CD14-positive monocyte (primary cell): ENCODE measurements at regions not wholly inside any gene's neighbourhood (a gene's known extent, or its start where the extent isn't known, plus 50 kb on each side); places are given as distances from the start of the nearest gene placed in this dataset.

Source experiments
- DNase-seq, 3 donors: peaks; one replicate each; pipeline ENCODE4 v3.0.0-alpha.2; 2011 to 2022
- H2AFZ ChIP-seq: 2 replicates; pipeline ENCODE4 v1.6.0; 2012; ENCODE audit warnings: mild to moderate bottlenecking, low read depth, low read length, inconsistent platforms; ENCODE audit not compliant: insufficient read depth, poor library complexity, severe bottlenecking
- H3K27ac ChIP-seq, 2 donors: 1 replicate in 1 of 2; 2 replicates in 1 of 2; pipeline ENCODE4 v1.5.1; 2012 to 2013; ENCODE audit warnings: low read length in 2 of 2, control low read depth in 1 of 2, inconsistent platforms in 1 of 2, low read depth in 1 of 2, mild to moderate bottlenecking in 1 of 2
- H3K27me3 ChIP-seq, 2 donors: one replicate each; pipeline versions ENCODE4 v1.6.0 to v1.6.1; 2011 to 2013; ENCODE audit warnings: low read length in 2 of 2; ENCODE audit not compliant: control insufficient read depth in 2 of 2, insufficient read depth in 2 of 2
- H3K36me3 ChIP-seq, 2 donors: replicated peaks in 1 of 2; 1 replicate in 1 of 2; 2 replicates in 1 of 2; pipeline versions ENCODE4 v1.5.1 to v1.6.1; 2012 to 2013; ENCODE audit warnings: low read length in 2 of 2, control low read depth in 1 of 2, inconsistent platforms in 1 of 2, mild to moderate bottlenecking in 1 of 2; ENCODE audit not compliant: insufficient read depth in 2 of 2, control insufficient read depth in 1 of 2
- H3K4me1 ChIP-seq, 2 donors: 1 replicate in 1 of 2; 2 replicates in 1 of 2; pipeline versions ENCODE4 v1.5.1 to v1.6.1; 2012 to 2013; ENCODE audit warnings: low read length in 2 of 2, control low read depth in 1 of 2, inconsistent platforms in 1 of 2, mild to moderate bottlenecking in 1 of 2, moderate library complexity in 1 of 2; ENCODE audit not compliant: insufficient read depth in 2 of 2, control insufficient read depth in 1 of 2
- H3K4me2 ChIP-seq: replicated peaks from 2 replicates; pipeline ENCODE3; 2012; ENCODE audit warnings: low read length, moderate library complexity, mild to moderate bottlenecking; ENCODE audit not compliant: poor library complexity, severe bottlenecking; ENCODE audit errors: extremely low read depth
- H3K4me3 ChIP-seq, 3 experiments: fragments of 200-600 bp in 1 of 3; sonication (generic) in 1 of 3; replicated peaks in 1 of 3; 1 replicate in 2 of 3; 2 replicates in 1 of 3; pipeline ENCODE4 v1.5.1; 2011 to 2013; ENCODE audit warnings: low read length in 3 of 3, mild to moderate bottlenecking in 3 of 3, control low read depth in 2 of 3, low read depth in 2 of 3, inconsistent platforms in 1 of 3, moderate library complexity in 1 of 3
- H3K79me2 ChIP-seq: 2 replicates; pipeline ENCODE4 v1.6.0; 2012; ENCODE audit warnings: mild to moderate bottlenecking, control low read depth, inconsistent platforms, low read length, moderate library complexity; ENCODE audit not compliant: insufficient read depth
- H3K9ac ChIP-seq: 2 replicates; pipeline ENCODE4 v1.6.0; 2017; ENCODE audit warnings: low read length, mild to moderate bottlenecking; ENCODE audit not compliant: insufficient read depth, poor library complexity, severe bottlenecking
- H3K9me3 ChIP-seq, 2 donors: replicated peaks in 1 of 2; 1 replicate in 1 of 2; 2 replicates in 1 of 2; pipeline versions ENCODE4 v1.5.1 to v1.6.1; 2012 to 2013; ENCODE audit warnings: low read length in 2 of 2, control low read depth in 1 of 2; ENCODE audit not compliant: control insufficient read depth in 1 of 2, insufficient read depth in 1 of 2
- H4K20me1 ChIP-seq: 2 replicates; pipeline ENCODE4 v1.6.0; 2012; ENCODE audit warnings: mild to moderate bottlenecking, low read length, control low read depth, moderate library complexity; ENCODE audit not compliant: insufficient read depth
- H3K27ac Mint-ChIP-seq, 7 donors: one replicate each; pipeline ENCODE4 v1.8.0; 2020; ENCODE audit warnings: mild to moderate bottlenecking in 7 of 7, mixed read lengths in 7 of 7, moderate library complexity in 6 of 7, inconsistent platforms in 2 of 7
- H3K27me3 Mint-ChIP-seq, 3 donors: one replicate each; pipeline ENCODE4 v1.8.0; 2021 to 2022; ENCODE audit warnings: low read depth in 3 of 3, mild to moderate bottlenecking in 3 of 3, mixed read lengths in 3 of 3, moderate library complexity in 3 of 3, inconsistent platforms in 1 of 3
- H3K36me3 Mint-ChIP-seq, 2 donors: one replicate each; pipeline ENCODE4 v1.8.0; 2020; ENCODE audit warnings: mixed read lengths in 2 of 2, inconsistent platforms in 1 of 2, mild to moderate bottlenecking in 1 of 2
- H3K4me1 Mint-ChIP-seq: one replicate; pipeline ENCODE4 v1.8.0; 2020; ENCODE audit warnings: mild to moderate bottlenecking, mixed read lengths
- H3K4me3 Mint-ChIP-seq, 2 donors: one replicate each; pipeline ENCODE4 v1.8.0; 2020; ENCODE audit warnings: mild to moderate bottlenecking in 2 of 2, mixed read lengths in 2 of 2, moderate library complexity in 1 of 2
- H3K9me3 Mint-ChIP-seq, 7 donors: one replicate each; pipeline ENCODE4 v1.8.0; 2020 to 2022; ENCODE audit warnings: mixed read lengths in 7 of 7, mild to moderate bottlenecking in 6 of 7, moderate library complexity in 6 of 7, inconsistent platforms in 2 of 7
- CTCF ChIP-seq: fragments of 200-600 bp; IDR thresholded peaks from one replicate; pipeline ENCODE4 v1.8.0; 2022; ENCODE audit warnings: antibody characterized with exemption, mild to moderate bottlenecking
- WGBS: methylation state at CpG from one replicate; pipeline ENCODE4 v1.1.5; 2013; ENCODE audit warnings: missing lambda C conversion rate; ENCODE audit not compliant: insufficient coverage; 5-methylcytosine and 5-hydroxymethylcytosine counted together
- intact Hi-C, 2 donors: fragments of 100-400 bp; cut with micrococcal nuclease; formaldehyde crosslinking; loops; one replicate each; pipeline versions ENCODE4 v1.15.0 to v1.15.1; 2023

- no CpG with 5 or more reads among the region's 1 CpG for WGBS
These were observed 147.0 kb upstream of the SLITRK3 start for GRCh38 chr3:165343185-165343584.

DNA sequence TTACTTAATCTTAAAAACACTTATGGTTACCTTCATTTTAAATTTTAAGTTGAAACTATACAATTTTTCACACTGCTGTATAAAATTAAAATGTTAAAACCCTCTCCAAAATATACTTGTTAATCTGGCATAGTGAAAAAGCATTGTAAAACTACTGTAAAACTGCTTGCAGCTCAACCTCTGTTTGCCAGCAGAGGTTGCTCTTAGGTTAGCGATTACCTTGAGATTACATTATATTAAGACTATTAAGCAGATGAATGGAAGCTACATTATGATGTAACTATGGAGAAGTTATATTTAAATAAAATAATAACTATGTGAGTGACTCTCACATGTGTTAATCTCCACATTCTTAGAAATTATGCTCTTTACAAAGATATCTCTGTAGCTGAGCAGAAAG, 143.6 kb upstream of the SLITRK3 start:
- Mint-ChIP-seq H3K27ac (no peak overlapping the region), H3K36me3 (no peaks in the 10 kb centered on the region), H3K4me1 (no peaks in the 10 kb centered on the region), H3K27me3 (no peaks in the 10 kb centered on the region), H3K9me3 (peaks cover 0 to 5% (median 2%) of the 10 kb centered on the region in 7 donors), H3K4me3 (no peak overlapping the region)
- intact Hi-C loops, result no loop called here
- Histone ChIP-seq H3K4me2 (no peak overlapping the region), H3K79me2 (no peaks in the 10 kb centered on the region), H3K27ac (no peak overlapping the region), H3K4me1 (no peaks in the 10 kb centered on the region), H3K27me3 (no peaks in the 10 kb centered on the region), H2AFZ (no peak overlapping the region), H3K9me3 (no peaks in the 10 kb centered on the region), H3K9ac (no peak overlapping the region), H4K20me1 (no peaks in the 10 kb centered on the region), H3K4me3 (no peak overlapping the region), H3K36me3 (no peaks in the 10 kb centered on the region)
- DNase-seq, result no peak
- no CpG with 5 or more reads among the region's 1 CpG for whole genome bisulfite sequencing
- TF ChIP-seq CTCF, result no peak

More at GRCh38 chr3:165343185-165343584, 147.0 kb upstream of the SLITRK3 start:
- Mint-ChIP-seq H3K4me3 (no peak overlapping the region), H3K36me3 (no peaks in the 10 kb centered on the region), H3K27ac (no peak overlapping the region), H3K4me1 (no peaks in the 10 kb centered on the region), H3K27me3 (no peaks in the 10 kb centered on the region), H3K9me3 (peaks cover 0 to 6% (median 2%) of the 10 kb centered on the region in 7 donors)
- Histone ChIP-seq H3K9ac (no peak overlapping the region), H3K9me3 (no peaks in the 10 kb centered on the region), H4K20me1 (no peaks in the 10 kb centered on the region), H3K36me3 (no peaks in the 10 kb centered on the region), H3K4me1 (no peaks in the 10 kb centered on the region), H3K27ac (no peak overlapping the region), H3K4me2 (no peak overlapping the region), H3K4me3 (no peak overlapping the region), H3K27me3 (no peaks in the 10 kb centered on the region), H3K79me2 (no peaks in the 10 kb centered on the region), H2AFZ (no peak overlapping the region)
- no peak for DNase-seq
- no peak for TF ChIP-seq CTCF
- intact Hi-C loops, result no loop called here
